Activated T-cell treated with anti-CD3 and anti-CD28 coated beads, Interleukin-2, amount 50 U/mL, for 72 hours (primary cell): ENCODE measurements at regions not wholly inside any gene's neighbourhood (a gene's known extent, or its start where the extent isn't known, plus 50 kb on each side); places are given as distances from the start of the nearest gene placed in this dataset.

Experiments
- ATAC-seq, 2 donors: fragments of 150-1000 bp; cut with Tn5 transposase; replicated peaks in 1 of 2; 2 replicates each; pipeline ENCODE4 v1.10.0; 2021; ENCODE audit warnings: moderate library complexity in 2 of 2, mild to moderate bottlenecking in 1 of 2
- DNase-seq, 2 donors: peaks; one replicate each; pipeline ENCODE4 v3.0.0; 2021 to 2022; ENCODE audit warnings: mixed read lengths in 1 of 2
- H3K27ac Mint-ChIP-seq: one replicate; pipeline ENCODE4 v1.8.0; 2022; ENCODE audit warnings: mild to moderate bottlenecking, moderate library complexity, mixed read lengths
- H3K27me3 Mint-ChIP-seq: one replicate; pipeline ENCODE4 v1.8.0; 2022; ENCODE audit warnings: low read depth, mixed read lengths
- H3K36me3 Mint-ChIP-seq, 2 donors: one replicate each; pipeline ENCODE4 v1.8.0; 2022; ENCODE audit warnings: mixed read lengths in 2 of 2, mild to moderate bottlenecking in 1 of 2; ENCODE audit not compliant: insufficient read depth in 2 of 2
- H3K4me1 Mint-ChIP-seq: one replicate; pipeline ENCODE4 v1.8.0; 2022; ENCODE audit warnings: low read depth, mixed read lengths
- H3K4me3 Mint-ChIP-seq, 2 donors: one replicate each; pipeline ENCODE4 v1.8.0; 2022; ENCODE audit warnings: mild to moderate bottlenecking in 2 of 2, mixed read lengths in 2 of 2, moderate library complexity in 2 of 2
- H3K9me3 Mint-ChIP-seq, 2 donors: one replicate each; pipeline ENCODE4 v1.8.0; 2022; ENCODE audit warnings: mixed read lengths in 2 of 2

- no peaks in the 10 kb centered on the region for H3K9me3 Mint-ChIP-seq
- H3K27me3 Mint-ChIP-seq: peaks cover 6% of the 10 kb centered on the region
- no peak overlapping the region for H3K27ac Mint-ChIP-seq
- no peak for DNase-seq
- H3K36me3 Mint-ChIP-seq: no peaks in the 10 kb centered on the region
- ATAC-seq: no peak
- H3K4me3 Mint-ChIP-seq: no peak overlapping the region
- peaks cover 14% of the 10 kb centered on the region for H3K4me1 Mint-ChIP-seq
These were observed 173.4 kb downstream of the BMP7 start for GRCh38 chr20:57092900-57093530.

- no peak for DNase-seq
- no peak overlapping the region for H3K4me3 Mint-ChIP-seq
- no peaks in the 10 kb centered on the region for H3K9me3 Mint-ChIP-seq
- H3K27me3 Mint-ChIP-seq: peaks cover 5% of the 10 kb centered on the region
- H3K27ac Mint-ChIP-seq: no peak overlapping the region
- no peaks in the 10 kb centered on the region for H3K36me3 Mint-ChIP-seq
- H3K4me1 Mint-ChIP-seq: peaks cover 14% of the 10 kb centered on the region
- ATAC-seq: no peak
These were observed 172.7 kb downstream of the BMP7 start for GRCh38 chr20:57093766-57094165.

- Mint-ChIP-seq H3K4me1 (peaks cover 14% of the 10 kb centered on the region), H3K27me3 (peaks cover 5% of the 10 kb centered on the region), H3K4me3 (no peak overlapping the region), H3K36me3 (no peaks in the 10 kb centered on the region), H3K9me3 (no peaks in the 10 kb centered on the region), H3K27ac (no peak overlapping the region)
- no peak for ATAC-seq
- DNase-seq: no peak
These were observed 172.1 kb downstream of the BMP7 start for GRCh38 chr20:57094252-57094891.

- no peak overlapping the region for H3K4me3 Mint-ChIP-seq
- peaks cover 11% of the 10 kb centered on the region for H3K27me3 Mint-ChIP-seq
- H3K27ac Mint-ChIP-seq: no peak overlapping the region
- DNase-seq (no peak), ATAC-seq (no peak)
- peaks cover 14% of the 10 kb centered on the region for H3K4me1 Mint-ChIP-seq
- H3K9me3 Mint-ChIP-seq: no peaks in the 10 kb centered on the region
- no peaks in the 10 kb centered on the region for H3K36me3 Mint-ChIP-seq
These were observed 171.4 kb downstream of the BMP7 start for GRCh38 chr20:57094991-57095390.

- no peak overlapping the region for H3K4me3 Mint-ChIP-seq
- H3K4me1 Mint-ChIP-seq: peaks cover 14% of the 10 kb centered on the region
These were observed 171.0 kb downstream of the BMP7 start for GRCh38 chr20:57095426-57095825.

GRCh38 chr20:57097245-57097915, 169.1 kb downstream of the BMP7 start:
- H3K4me1 Mint-ChIP-seq: peaks cover 3% of the 10 kb centered on the region
- ATAC-seq (no peak), DNase-seq (no peak)
- H3K36me3 Mint-ChIP-seq: no peaks in the 10 kb centered on the region
- H3K4me3 Mint-ChIP-seq: no peak overlapping the region
- no peak overlapping the region for H3K27ac Mint-ChIP-seq
- peaks cover 13% of the 10 kb centered on the region for H3K27me3 Mint-ChIP-seq
- no peaks in the 10 kb centered on the region for H3K9me3 Mint-ChIP-seq

More at GRCh38 chr20:57095426-57095825, 171.0 kb downstream of the BMP7 start:
- Mint-ChIP-seq H3K36me3 (no peaks in the 10 kb centered on the region), H3K27me3 (peaks cover 13% of the 10 kb centered on the region), H3K27ac (no peak overlapping the region), H3K9me3 (no peaks in the 10 kb centered on the region)
- ATAC-seq (no peak), DNase-seq (no peak)

- H3K27me3 Mint-ChIP-seq: peaks cover 21% of the 10 kb centered on the region
- no peak for DNase-seq
These were observed 164.3 kb downstream of the BMP7 start for GRCh38 chr20:57102160-57102559.

GRCh38 chr20:57102566-57102965, 163.9 kb downstream of the BMP7 start:
- Mint-ChIP-seq H3K4me3 (no peak overlapping the region), H3K36me3 (no peaks in the 10 kb centered on the region), H3K27ac (no peak overlapping the region), H3K27me3 (peaks cover 22% of the 10 kb centered on the region), H3K4me1 (no peaks in the 10 kb centered on the region), H3K9me3 (no peaks in the 10 kb centered on the region)
- no peak for ATAC-seq
- DNase-seq: no peak

More at GRCh38 chr20:57102160-57102559, 164.3 kb downstream of the BMP7 start:
- Mint-ChIP-seq H3K36me3 (no peaks in the 10 kb centered on the region), H3K4me1 (no peaks in the 10 kb centered on the region), H3K9me3 (no peaks in the 10 kb centered on the region), H3K27ac (no peak overlapping the region), H3K4me3 (no peak overlapping the region)
- ATAC-seq: no peak

GRCh38 chr20:57103146-57103800, 163.2 kb downstream of the BMP7 start:
- no peak for ATAC-seq
- H3K4me3 Mint-ChIP-seq: no peak overlapping the region
- peaks cover 22% of the 10 kb centered on the region for H3K27me3 Mint-ChIP-seq
- no peaks in the 10 kb centered on the region for H3K4me1 Mint-ChIP-seq
- no peak overlapping the region for H3K27ac Mint-ChIP-seq
- no peak for DNase-seq
- no peaks in the 10 kb centered on the region for H3K36me3 Mint-ChIP-seq
- no peaks in the 10 kb centered on the region for H3K9me3 Mint-ChIP-seq

- H3K36me3 Mint-ChIP-seq: no peaks in the 10 kb centered on the region
- H3K9me3 Mint-ChIP-seq: no peaks in the 10 kb centered on the region
- no peak for DNase-seq
- peaks cover 22% of the 10 kb centered on the region for H3K27me3 Mint-ChIP-seq
- H3K4me1 Mint-ChIP-seq: no peaks in the 10 kb centered on the region
- H3K4me3 Mint-ChIP-seq: no peak overlapping the region
- H3K27ac Mint-ChIP-seq: no peak overlapping the region
- no peak for ATAC-seq
These were observed 162.3 kb downstream of the BMP7 start for GRCh38 chr20:57104113-57104512.

- H3K9me3 Mint-ChIP-seq: no peaks in the 10 kb centered on the region
- no peak overlapping the region for H3K27ac Mint-ChIP-seq
- H3K4me3 Mint-ChIP-seq: no peak overlapping the region
- H3K4me1 Mint-ChIP-seq: no peaks in the 10 kb centered on the region
- peaks cover 18% of the 10 kb centered on the region for H3K27me3 Mint-ChIP-seq
- H3K36me3 Mint-ChIP-seq: no peaks in the 10 kb centered on the region
- no peak for DNase-seq
- ATAC-seq: no peak
These were observed 161.7 kb downstream of the BMP7 start for GRCh38 chr20:57104651-57105204.

GRCh38 chr20:57106030-57106682, 160.3 kb downstream of the BMP7 start:
- Mint-ChIP-seq H3K27me3 (peaks cover 14% of the 10 kb centered on the region), H3K4me3 (no peak overlapping the region), H3K4me1 (no peaks in the 10 kb centered on the region), H3K9me3 (no peaks in the 10 kb centered on the region), H3K36me3 (no peaks in the 10 kb centered on the region), H3K27ac (no peak overlapping the region)
- ATAC-seq (no peak), DNase-seq (no peak)
